ENCODE measurements at regions not wholly inside any gene's neighbourhood (a gene's known extent, or its start where the extent isn't known, plus 50 kb on each side); places are given as distances from the start of the nearest gene placed in this dataset.

- TF ChIP-seq CTCF (IDR thresholded peaks at IDR 0.05) (no peak), POLR2A (IDR thresholded peaks at IDR 0.05) (no peak)
These were observed 311.5 kb upstream of the PTGER4 start for GRCh38 chr5:40368200-40368599.

Measured in heart left ventricle (tissue), 13 donors.